K562 (cell line): ENCODE measurements at regions not wholly inside any gene's neighbourhood (a gene's known extent, or its start where the extent isn't known, plus 50 kb on each side); places are given as distances from the start of the nearest gene placed in this dataset.

Experiments used
- ATAC-seq: fragments of 200-7000 bp; cut with Tn5 transposase; 3 replicates; pipeline ENCODE4 v1.9.1; 2020; ENCODE audit warnings: moderate library complexity
- BruUV-seq: library from RNA; stranded (reverse); fragments of 400-500 nt; replicated peaks from 2 replicates; lab custom pipeline; 2021; lab: Mats Ljungman, UMichigan
- CTCF ChIA-PET: fragments of 300-600 bp; formaldehyde crosslinking; extraction: SDS; loops from one replicate; lab custom pipeline; 2021; ENCODE audit warnings: low intra/inter-chr PET ratio; lab: Yijun Ruan, JAX
- POLR2A ChIA-PET: fragments of 300-600, 350-650 bp; sonication (Branson Sonifier 250); formaldehyde crosslinking; extraction: SDS; loops from one replicate; lab custom pipeline; 2021; ENCODE audit warnings: antibody characterized with exemption, inconsistent platforms; lab: Yijun Ruan, JAX
- DNase-seq, 4 experiments: peaks; one replicate each; pipeline versions ENCODE4 v3.0.0 to v3.0.0-alpha.2; 2011 to 2018; ENCODE audit warnings: low spot score in 3 of 4, mixed read lengths in 3 of 4; ENCODE audit errors: extremely low read depth in 1 of 4
- FAIRE-seq: peaks from 2 replicates; lab custom pipeline; 2011; peaks lifted over from hg19 to GRCh38; lab: Jason Lieb, UNC
- H2AFZ ChIP-seq: 2 replicates; pipeline ENCODE4 v1.6.0; 2011; ENCODE audit warnings: low read depth, low read length, control low read depth, inconsistent platforms
- H3K27ac ChIP-seq: fragments of 200-600 bp; 3 replicates; pipeline ENCODE4 v1.8.0; 2011; ENCODE audit warnings: low read depth, mild to moderate bottlenecking, control low read depth, inconsistent platforms, low read length, moderate library complexity, mixed read lengths; ENCODE audit errors: extremely low read depth
- H3K27me3 ChIP-seq, 2 experiments: fragments of 300-600 bp in 1 of 2; 2 replicates in 1 of 2; 3 replicates in 1 of 2; pipeline versions ENCODE4 v1.6.0 to v1.8.0; 2011; ENCODE audit warnings: inconsistent platforms in 2 of 2, low read length in 2 of 2, mild to moderate bottlenecking in 1 of 2, mixed read lengths in 1 of 2, moderate library complexity in 1 of 2; ENCODE audit not compliant: control insufficient read depth in 2 of 2, insufficient read depth in 2 of 2
- H3K36me3 ChIP-seq: fragments of 300-600 bp; 3 replicates; pipeline ENCODE4 v1.8.0; 2011; ENCODE audit warnings: mild to moderate bottlenecking, low read length, inconsistent platforms; ENCODE audit not compliant: control insufficient read depth, insufficient read depth
- H3K4me1 ChIP-seq, 2 experiments: fragments of 200-600 bp in 1 of 2; replicated peaks in 1 of 2; 2 replicates in 1 of 2; 3 replicates in 1 of 2; pipeline versions ENCODE4 v1.5.1 to v1.8.0; 2011; ENCODE audit warnings: inconsistent platforms in 2 of 2, low read length in 2 of 2, mild to moderate bottlenecking in 1 of 2, mixed read lengths in 1 of 2, moderate library complexity in 1 of 2; ENCODE audit not compliant: control insufficient read depth in 2 of 2, insufficient read depth in 2 of 2
- H3K4me2 ChIP-seq: 2 replicates; pipeline ENCODE4 v1.6.1; 2011; ENCODE audit warnings: low read length, control low read depth, inconsistent platforms, mixed read lengths; ENCODE audit not compliant: insufficient read depth
- H3K4me3 ChIP-seq: fragments of 200-600 bp; sonication (generic), shearing (Covaris generic); 2 replicates; pipeline ENCODE4 v1.5.1; 2016; ENCODE audit warnings: control low read depth, inconsistent platforms
- H3K79me2 ChIP-seq: fragments of 200-600 bp; 3 replicates; pipeline ENCODE4 v1.8.0; 2011; ENCODE audit warnings: low read length, inconsistent platforms; ENCODE audit not compliant: control insufficient read depth, insufficient read depth
- H3K9ac ChIP-seq, 2 experiments: 2 replicates each; pipeline versions ENCODE4 v1.6.0 to v1.6.1; 2011; ENCODE audit warnings: low read depth in 2 of 2, low read length in 2 of 2, control low read depth in 1 of 2, inconsistent platforms in 1 of 2, mild to moderate bottlenecking in 1 of 2, mixed read lengths in 1 of 2; ENCODE audit not compliant: insufficient read depth in 1 of 2
- H3K9me1 ChIP-seq: one replicate; pipeline ENCODE4 v1.6.0; 2011; ENCODE audit warnings: inconsistent platforms, mild to moderate bottlenecking, low read length, moderate library complexity; ENCODE audit not compliant: control insufficient read depth, insufficient read depth
- H3K9me3 ChIP-seq: replicated peaks from 2 replicates; pipeline ENCODE4 v1.5.1; 2011; ENCODE audit warnings: low read depth, low read length, inconsistent platforms; ENCODE audit not compliant: control insufficient read depth, insufficient read depth
- H4K20me1 ChIP-seq: replicated peaks from 2 replicates; pipeline ENCODE4 v1.6.1; 2011; ENCODE audit warnings: low read length, inconsistent platforms, mixed read lengths; ENCODE audit not compliant: control insufficient read depth, insufficient read depth
- BCL6 ChIP-seq: fragments of 250-450 bp; sonication (Bioruptor Pico); IDR thresholded peaks from 2 replicates; pipeline ENCODE4 v1.4.0; 2020
- C11orf30 ChIP-seq: fragments of 450-650 bp; IDR thresholded peaks from 2 replicates; pipeline ENCODE4 v1.6.1; 2016; ENCODE audit warnings: low read depth, mild to moderate bottlenecking
- CBFA2T2 ChIP-seq: fragments of 450-650 bp; conservative IDR thresholded peaks from 2 replicates; pipeline ENCODE4 v1.6.1; 2017; ENCODE audit warnings: mild to moderate bottlenecking
- CBFB ChIP-seq: sonication (generic); formaldehyde crosslinking; IDR thresholded peaks from 2 replicates; pipeline ENCODE4 v1.4.0; 2020; ENCODE audit warnings: mild to moderate bottlenecking, missing genetic modification reagents
- E2F3 ChIP-seq: fragments of 250-450 bp; sonication (Bioruptor Pico); IDR thresholded peaks from 2 replicates; pipeline ENCODE4 v1.4.0; 2020; ENCODE audit warnings: mild to moderate bottlenecking
- FOXP4 ChIP-seq: sonication (generic); formaldehyde crosslinking; IDR thresholded peaks from 2 replicates; pipeline ENCODE4 v1.8.0; 2022; ENCODE audit warnings: mild to moderate bottlenecking, missing genetic modification reagents, borderline replicate concordance
- NCOA1 ChIP-seq: fragments of 450-650 bp; IDR thresholded peaks from 2 replicates; pipeline ENCODE4 v1.6.1; 2016; ENCODE audit warnings: low read depth
- RFX5 ChIP-seq: IDR thresholded peaks from 2 replicates; pipeline ENCODE4 v1.6.1; 2011; ENCODE audit warnings: low read depth, mild to moderate bottlenecking, improper control_type of control experiment, low read length
- TARDBP ChIP-seq: fragments of 450-650 bp; IDR thresholded peaks from 2 replicates; pipeline ENCODE4 v1.6.1; 2016
- ZNF280B ChIP-seq: fragments of 250-450 bp; sonication (Bioruptor Pico); IDR thresholded peaks from 2 replicates; pipeline ENCODE4 v1.5.1; 2021; ENCODE audit warnings: mild to moderate bottlenecking
- ZNF584 ChIP-seq: fragments of 200-800 bp; sonication (Bioruptor generic); IDR thresholded peaks from 2 replicates; pipeline ENCODE4 v1.6.1; 2016; ENCODE audit warnings: low read depth, mild to moderate bottlenecking, missing genetic modification characterization, missing compliant biosample characterization
- WGBS: fragments of 100-300 bp; shearing (Covaris generic); methylation state at CpG from one replicate; pipeline ENCODE4 v1.1.6; 2016; ENCODE audit warnings: low coverage, mixed read lengths; ENCODE audit not compliant: insufficient coverage; ENCODE audit errors: missing lambda C conversion rate; 5-methylcytosine and 5-hydroxymethylcytosine counted together
- in situ Hi-C: fragments of 300-500 bp; cut with MboI; formaldehyde crosslinking; loops from 4 replicates; pipeline ENCODE4 v1.15.0; 2018; ENCODE audit warnings: inconsistent platforms, mixed read lengths
- intact Hi-C: fragments of 100-400 bp; cut with micrococcal nuclease; formaldehyde crosslinking; loops from 2 replicates; pipeline ENCODE4 v1.14.2; 2022

- in situ Hi-C loops: no loop called here
- CTCF ChIA-PET: no interaction called here
- no peaks in the 10 kb centered on the region for H3K9me3 ChIP-seq
Observed at GRCh38 chr22:49594078-49594477, 233.6 kb downstream of the BRD1 start.

More at GRCh38 chr22:49594078-49594477, 233.6 kb downstream of the BRD1 start:
- Histone ChIP-seq H3K36me3 (peaks cover 57% of the 10 kb centered on the region), H3K4me2 (no peak overlapping the region), H3K4me1 (peaks cover 0 to 4% of the 10 kb centered on the region in 2 experiments; a peak in 2 of 5 replicates), H3K27ac (no peak overlapping the region), H3K79me2 (peaks cover 80% of the 10 kb centered on the region), H3K4me3 (no peak overlapping the region), H3K9me1 (no peaks in the 10 kb centered on the region), H4K20me1 (peaks cover 30% of the 10 kb centered on the region), H3K27me3 (no peaks in the 10 kb centered on the region), H3K9ac (no peak overlapping the region), H2AFZ (no peak overlapping the region)
- BruUV-seq: no TSS peak
- WGBS: 75% methylated on average over 4 of the region's 6 CpGs
- no peak for FAIRE-seq
- POLR2A ChIA-PET: no interaction called here
- TF ChIP-seq ZNF280B (CRISPR knock-in tag) (no peak), C11orf30 (no peak), E2F3 (CRISPR knock-in tag) (no peak), FOXP4 (no peak), RFX5 (no peak), CBFA2T2 (no peak), NCOA1 (no peak), TARDBP (no peak), ZNF584 (CRISPR knock-in tag) (no peak), CBFB (CRISPR knock-in tag) (no peak), BCL6 (CRISPR knock-in tag) (no peak)
- ATAC-seq: no peak
- intact Hi-C loops: no loop called here
- no peak for DNase-seq
